PC-3 (cell line): ENCODE measurements at regions not wholly inside any gene's neighbourhood (a gene's known extent, or its start where the extent isn't known, plus 50 kb on each side); places are given as distances from the start of the nearest gene placed in this dataset.

ENCODE experiments used
- ATAC-seq: fragments of 200-7000 bp; cut with Tn5 transposase; 2 replicates; pipeline ENCODE4 v1.9.1; 2020; ENCODE audit warnings: mild to moderate bottlenecking, moderate library complexity
- BruUV-seq: library from RNA; stranded (reverse); fragments of 400-500 nt; replicated peaks from 2 replicates; lab custom pipeline; 2021; lab: Mats Ljungman, UMichigan
- CTCF ChIA-PET: fragments of 300-600 bp; sonication (Branson Sonifier 250); formaldehyde crosslinking; loops from one replicate; lab custom pipeline; 2022; ENCODE audit warnings: antibody characterized with exemption; lab: Charles Lee
- POLR2A ChIA-PET: fragments of 300-600 bp; sonication (Branson Sonifier 250); formaldehyde crosslinking; loops from one replicate; lab custom pipeline; 2022; ENCODE audit warnings: antibody characterized with exemption; ENCODE audit not compliant: unreplicated experiment; lab: Charles Lee
- DNase-seq: peaks from one replicate; pipeline ENCODE4 v3.0.0-alpha.2; 2015
- H2AFZ ChIP-seq: fragments of 300-600 bp; sonication (generic); 2 replicates; pipeline ENCODE4 v1.6.0; 2016; ENCODE audit warnings: antibody characterized with exemption, low read length
- H3F3A ChIP-seq: fragments of 300-600 bp; sonication (generic); one replicate; pipeline ENCODE4 v1.6.0; 2017; ENCODE audit warnings: antibody characterized with exemption, low read length, control low read depth, mild to moderate bottlenecking; ENCODE audit not compliant: unreplicated experiment
- H3K27ac ChIP-seq: fragments of 300-600 bp; sonication (generic); 2 replicates; pipeline ENCODE4 v1.5.1; 2016; ENCODE audit warnings: mild to moderate bottlenecking, low read length
- H3K27me3 ChIP-seq: fragments of 300-600 bp; sonication (generic); 2 replicates; pipeline ENCODE4 v1.6.1; 2016; ENCODE audit warnings: low read length, mixed read lengths
- H3K36me3 ChIP-seq: fragments of 300-600 bp; sonication (generic); 2 replicates; pipeline ENCODE4 v1.6.1; 2016; ENCODE audit warnings: low read depth, mixed run types, low read length, mixed read lengths
- H3K4me1 ChIP-seq: fragments of 300-600 bp; sonication (generic); 2 replicates; pipeline ENCODE4 v1.5.1; 2016; ENCODE audit warnings: low read length; ENCODE audit not compliant: insufficient read depth
- H3K4me2 ChIP-seq: fragments of 300-600 bp; sonication (generic); 2 replicates; pipeline ENCODE4 v1.6.0; 2016; ENCODE audit warnings: low read length
- H3K4me3 ChIP-seq: fragments of 300-600 bp; sonication (generic); 2 replicates; pipeline ENCODE4 v1.5.1; 2016; ENCODE audit warnings: mild to moderate bottlenecking, low read length, mixed read lengths
- H3K79me2 ChIP-seq: fragments of 300-600 bp; sonication (generic); 2 replicates; pipeline ENCODE4 v1.6.1; 2017; ENCODE audit warnings: low read length, mixed read lengths
- H3K9ac ChIP-seq: fragments of 300-600 bp; sonication (generic); 2 replicates; pipeline ENCODE4 v1.6.0; 2016; ENCODE audit warnings: mild to moderate bottlenecking, low read length
- H3K9me2 ChIP-seq: fragments of 300-600 bp; sonication (generic); replicated peaks from 2 replicates; pipeline ENCODE4 v1.6.1; 2016; ENCODE audit warnings: mixed run types, low read length, mixed read lengths
- H3K9me3 ChIP-seq: fragments of 300-600 bp; sonication (generic); 2 replicates; pipeline ENCODE4 v1.6.1; 2016; ENCODE audit warnings: low read length, mixed read lengths
- H4K20me1 ChIP-seq: fragments of 300-600 bp; sonication (generic); 2 replicates; pipeline ENCODE4 v1.6.1; 2016; ENCODE audit warnings: low read length, mixed read lengths
- CTCF ChIP-seq: fragments of 300-600 bp; sonication (generic); conservative IDR thresholded peaks from 2 replicates; pipeline ENCODE4 v1.5.1; 2017; ENCODE audit warnings: antibody characterized with exemption, low read depth, mild to moderate bottlenecking, low read length
- EZH2 ChIP-seq: fragments of 300-600 bp; sonication (generic); IDR thresholded peaks from one replicate; pipeline ENCODE4 v1.6.1; 2017; ENCODE audit warnings: antibody characterized with exemption, mild to moderate bottlenecking, low read length; ENCODE audit not compliant: unreplicated experiment
- EZH2phosphoT487 ChIP-seq: fragments of 300-600 bp; sonication (generic); IDR thresholded peaks from 2 replicates; pipeline ENCODE4 v1.6.1; 2018; ENCODE audit warnings: mild to moderate bottlenecking, antibody characterized with exemption, low read length, borderline replicate concordance
- intact Hi-C: fragments of 100-400 bp; cut with micrococcal nuclease; formaldehyde crosslinking; loops from 2 replicates; pipeline ENCODE4 v1.9.0; 2023

- TF ChIP-seq CTCF (no peak), EZH2phosphoT487 (no peak), EZH2 (no peak)
- H3K9ac ChIP-seq, result no peak overlapping the region
- H3K79me2 ChIP-seq, result no peaks in the 10 kb centered on the region
- H3K4me3 ChIP-seq, result no peak overlapping the region
- H3K4me1 ChIP-seq, result no peaks in the 10 kb centered on the region; the same call in 1 of the 2 replicates
- H3K4me2 ChIP-seq, result no peak overlapping the region
- ATAC-seq (no peak), DNase-seq (no peak)
- intact Hi-C loops, result no loop called here
- no peaks in the 10 kb centered on the region for H3F3A ChIP-seq
- no peaks in the 10 kb centered on the region for H3K9me3 ChIP-seq
- no peak overlapping the region for H3K27ac ChIP-seq
- POLR2A ChIA-PET, result no interaction called here
- H4K20me1 ChIP-seq, result no peaks in the 10 kb centered on the region
- CTCF ChIA-PET, result no interaction called here
- BruUV-seq, result no TSS peak
- H3K36me3 ChIP-seq, result no peaks in the 10 kb centered on the region
- no peak overlapping the region for H2AFZ ChIP-seq
- H3K9me2 ChIP-seq, result no peaks in the 10 kb centered on the region
- no peaks in the 10 kb centered on the region for H3K27me3 ChIP-seq
These were observed 85.0 kb upstream of the EGLN3 start for GRCh38 chr14:34035934-34036250.

GRCh38 chr14:34035177-34035933 is 84.5 kb upstream of the EGLN3 start:
- Histone ChIP-seq H3K9ac (no peak overlapping the region), H3K27ac (no peak overlapping the region), H3K9me2 (no peaks in the 10 kb centered on the region), H3K27me3 (no peaks in the 10 kb centered on the region), H3K9me3 (no peaks in the 10 kb centered on the region), H2AFZ (no peak overlapping the region), H3K4me3 (no peak overlapping the region), H3K4me1 (no peaks in the 10 kb centered on the region; the same call in 1 of the 2 replicates), H3K79me2 (no peaks in the 10 kb centered on the region), H4K20me1 (no peaks in the 10 kb centered on the region), H3K36me3 (no peaks in the 10 kb centered on the region), H3F3A (no peaks in the 10 kb centered on the region), H3K4me2 (no peak overlapping the region)
- CTCF ChIA-PET, result no interaction called here
- DNase-seq (peak; percentile 29), ATAC-seq (peak; percentile 29)
- POLR2A ChIA-PET, result no interaction called here
- TF ChIP-seq EZH2phosphoT487, result no peak
- no peak for TF ChIP-seq EZH2
- TF ChIP-seq CTCF, result no peak
- BruUV-seq, result no TSS peak
- intact Hi-C loops, result no loop called here

GRCh38 chr14:34034447-34035176 is 83.7 kb upstream of the EGLN3 start:
- no peak overlapping the region for H3K4me2 ChIP-seq
- CTCF ChIA-PET, result no interaction called here
- H2AFZ ChIP-seq, result no peak overlapping the region

More at GRCh38 chr14:34034447-34035176, 83.7 kb upstream of the EGLN3 start:
- no peaks in the 10 kb centered on the region for H4K20me1 ChIP-seq
- no peak for DNase-seq
- ATAC-seq, result no peak
- POLR2A ChIA-PET, result no interaction called here
- no peaks in the 10 kb centered on the region for H3K9me3 ChIP-seq
- H3F3A ChIP-seq, result no peaks in the 10 kb centered on the region
- no peak overlapping the region for H3K9ac ChIP-seq
- H3K27me3 ChIP-seq, result no peaks in the 10 kb centered on the region
- TF ChIP-seq EZH2phosphoT487 (no peak), EZH2 (no peak), CTCF (no peak)
- intact Hi-C loops, result no loop called here
- no peaks in the 10 kb centered on the region for H3K79me2 ChIP-seq
- H3K9me2 ChIP-seq, result no peaks in the 10 kb centered on the region
- no peak overlapping the region for H3K27ac ChIP-seq
- no TSS peak for BruUV-seq
- no peaks in the 10 kb centered on the region; the same call in 1 of the 2 replicates for H3K4me1 ChIP-seq
- H3K4me3 ChIP-seq, result no peak overlapping the region
- H3K36me3 ChIP-seq, result no peaks in the 10 kb centered on the region
